ENCODE measurements at regions not wholly inside any gene's neighbourhood (a gene's known extent, or its start where the extent isn't known, plus 50 kb on each side); places are given as distances from the start of the nearest gene placed in this dataset.

DNA sequence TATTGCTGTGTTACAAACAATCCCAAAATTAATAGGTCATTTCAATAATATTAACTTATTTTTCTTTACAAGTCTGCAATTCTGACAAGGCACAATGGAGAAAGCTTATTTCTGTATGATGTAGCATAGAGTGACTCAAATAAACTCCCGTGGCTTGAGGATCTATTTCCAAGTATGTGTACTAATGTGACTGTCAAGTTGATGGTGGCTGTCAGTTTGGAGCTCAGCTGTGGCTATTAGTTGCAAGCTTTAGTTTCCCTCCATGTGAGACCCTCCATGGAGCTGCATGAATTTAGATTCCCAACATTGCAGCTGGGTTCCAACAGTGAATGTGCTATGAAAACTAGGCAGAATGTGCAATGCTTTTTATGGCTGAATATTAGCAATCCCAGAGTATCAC is 515.5 kb upstream of the GBE1 start:
- in situ Hi-C loops (cut with MboI) (no loop called here), intact Hi-C loops (cut with micrococcal nuclease) (no loop called here)
- Histone ChIP-seq H3K36me3 (ENCODE audit: control insufficient read depth, insufficient read depth, low read length) (no peaks in the 10 kb centered on the region), H3K9me3 (replicated peaks; ENCODE audit: control insufficient read depth, insufficient read depth, low read depth, low read length) (no peaks in the 10 kb centered on the region), H2AFZ (ENCODE audit: low read depth, low read length) (no peak overlapping the region), H3K79me2 (ENCODE audit: control insufficient read depth, insufficient read depth, low read length) (no peaks in the 10 kb centered on the region), H3K4me1 (replicated peaks in 1 of 2; ENCODE audit: control insufficient read depth in 2 of 2, insufficient read depth in 2 of 2, low read length in 2 of 2) (no peaks in the 10 kb centered on the region), H3K4me3 (no peak overlapping the region), H3K27me3 (ENCODE audit: control insufficient read depth in 2 of 2, insufficient read depth in 2 of 2, low read length in 2 of 2) (no peaks in the 10 kb centered on the region), H3K4me2 (ENCODE audit: insufficient read depth, low read length) (no peak overlapping the region), H4K20me1 (replicated peaks; ENCODE audit: control insufficient read depth, insufficient read depth, low read length) (no peaks in the 10 kb centered on the region), H3K9me1 (ENCODE audit: control insufficient read depth, insufficient read depth, low read length) (no peaks in the 10 kb centered on the region), H3K27ac (ENCODE audit: extremely low read depth, low read depth, low read length) (no peak overlapping the region), H3K9ac (ENCODE audit: insufficient read depth in 1 of 2, low read depth in 2 of 2, low read length in 2 of 2) (no peak overlapping the region)
- ATAC-seq, result no peak
- 0% methylated on average over 1 of the region's 1 CpG for WGBS (ENCODE audit: insufficient coverage, low coverage, missing lambda C conversion rate)
- BruUV-seq (replicated peaks), result no TSS peak
- CTCF ChIA-PET (ENCODE audit: low intra/inter-chr PET ratio), result no interaction called here
- TF ChIP-seq TAF15 (IDR thresholded peaks at IDR 0.05; ENCODE audit: low read depth, low read length) (no peak), PHF20 (IDR thresholded peaks at IDR 0.05; ENCODE audit: partially characterized antibody) (no peak), ZBTB7A (IDR thresholded peaks at IDR 0.05; ENCODE audit: borderline replicate concordance, control insufficient read depth, low read depth, low read length) (no peak), SRSF9 (IDR thresholded peaks at IDR 0.05; ENCODE audit: borderline replicate concordance, low read depth, low read length) (no peak), ZNF239 (CRISPR knock-in tag; IDR thresholded peaks at IDR 0.05) (no peak), ETV5 (CRISPR knock-in tag; IDR thresholded peaks at IDR 0.05; ENCODE audit: low read depth) (no peak)
- TF ChIP-seq, protein P1, sequence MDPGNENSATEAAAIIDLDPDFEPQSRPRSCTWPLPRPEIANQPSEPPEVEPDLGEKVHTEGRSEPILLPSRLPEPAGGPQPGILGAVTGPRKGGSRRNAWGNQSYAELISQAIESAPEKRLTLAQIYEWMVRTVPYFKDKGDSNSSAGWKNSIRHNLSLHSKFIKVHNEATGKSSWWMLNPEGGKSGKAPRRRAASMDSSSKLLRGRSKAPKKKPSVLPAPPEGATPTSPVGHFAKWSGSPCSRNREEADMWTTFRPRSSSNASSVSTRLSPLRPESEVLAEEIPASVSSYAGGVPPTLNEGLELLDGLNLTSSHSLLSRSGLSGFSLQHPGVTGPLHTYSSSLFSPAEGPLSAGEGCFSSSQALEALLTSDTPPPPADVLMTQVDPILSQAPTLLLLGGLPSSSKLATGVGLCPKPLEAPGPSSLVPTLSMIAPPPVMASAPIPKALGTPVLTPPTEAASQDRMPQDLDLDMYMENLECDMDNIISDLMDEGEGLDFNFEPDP (CRISPR knock-in tag; IDR thresholded peaks at IDR 0.05), result no peak
- TF ChIP-seq, protein P2, sequence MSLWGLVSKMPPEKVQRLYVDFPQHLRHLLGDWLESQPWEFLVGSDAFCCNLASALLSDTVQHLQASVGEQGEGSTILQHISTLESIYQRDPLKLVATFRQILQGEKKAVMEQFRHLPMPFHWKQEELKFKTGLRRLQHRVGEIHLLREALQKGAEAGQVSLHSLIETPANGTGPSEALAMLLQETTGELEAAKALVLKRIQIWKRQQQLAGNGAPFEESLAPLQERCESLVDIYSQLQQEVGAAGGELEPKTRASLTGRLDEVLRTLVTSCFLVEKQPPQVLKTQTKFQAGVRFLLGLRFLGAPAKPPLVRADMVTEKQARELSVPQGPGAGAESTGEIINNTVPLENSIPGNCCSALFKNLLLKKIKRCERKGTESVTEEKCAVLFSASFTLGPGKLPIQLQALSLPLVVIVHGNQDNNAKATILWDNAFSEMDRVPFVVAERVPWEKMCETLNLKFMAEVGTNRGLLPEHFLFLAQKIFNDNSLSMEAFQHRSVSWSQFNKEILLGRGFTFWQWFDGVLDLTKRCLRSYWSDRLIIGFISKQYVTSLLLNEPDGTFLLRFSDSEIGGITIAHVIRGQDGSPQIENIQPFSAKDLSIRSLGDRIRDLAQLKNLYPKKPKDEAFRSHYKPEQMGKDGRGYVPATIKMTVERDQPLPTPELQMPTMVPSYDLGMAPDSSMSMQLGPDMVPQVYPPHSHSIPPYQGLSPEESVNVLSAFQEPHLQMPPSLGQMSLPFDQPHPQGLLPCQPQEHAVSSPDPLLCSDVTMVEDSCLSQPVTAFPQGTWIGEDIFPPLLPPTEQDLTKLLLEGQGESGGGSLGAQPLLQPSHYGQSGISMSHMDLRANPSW (CRISPR knock-in tag; IDR thresholded peaks at IDR 0.05), result no peak
- TF ChIP-seq, protein P3, sequence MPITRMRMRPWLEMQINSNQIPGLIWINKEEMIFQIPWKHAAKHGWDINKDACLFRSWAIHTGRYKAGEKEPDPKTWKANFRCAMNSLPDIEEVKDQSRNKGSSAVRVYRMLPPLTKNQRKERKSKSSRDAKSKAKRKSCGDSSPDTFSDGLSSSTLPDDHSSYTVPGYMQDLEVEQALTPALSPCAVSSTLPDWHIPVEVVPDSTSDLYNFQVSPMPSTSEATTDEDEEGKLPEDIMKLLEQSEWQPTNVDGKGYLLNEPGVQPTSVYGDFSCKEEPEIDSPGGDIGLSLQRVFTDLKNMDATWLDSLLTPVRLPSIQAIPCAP (CRISPR knock-in tag; IDR thresholded peaks at IDR 0.05; ENCODE audit: borderline replicate concordance), result no peak
- TF ChIP-seq, protein P4, sequence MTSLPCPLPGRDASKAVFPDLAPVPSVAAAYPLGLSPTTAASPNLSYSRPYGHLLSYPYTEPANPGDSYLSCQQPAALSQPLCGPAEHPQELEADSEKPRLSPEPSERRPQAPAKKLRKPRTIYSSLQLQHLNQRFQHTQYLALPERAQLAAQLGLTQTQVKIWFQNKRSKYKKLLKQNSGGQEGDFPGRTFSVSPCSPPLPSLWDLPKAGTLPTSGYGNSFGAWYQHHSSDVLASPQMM (CRISPR knock-in tag; IDR thresholded peaks at IDR 0.05), result no peak
- TF ChIP-seq, protein P5, sequence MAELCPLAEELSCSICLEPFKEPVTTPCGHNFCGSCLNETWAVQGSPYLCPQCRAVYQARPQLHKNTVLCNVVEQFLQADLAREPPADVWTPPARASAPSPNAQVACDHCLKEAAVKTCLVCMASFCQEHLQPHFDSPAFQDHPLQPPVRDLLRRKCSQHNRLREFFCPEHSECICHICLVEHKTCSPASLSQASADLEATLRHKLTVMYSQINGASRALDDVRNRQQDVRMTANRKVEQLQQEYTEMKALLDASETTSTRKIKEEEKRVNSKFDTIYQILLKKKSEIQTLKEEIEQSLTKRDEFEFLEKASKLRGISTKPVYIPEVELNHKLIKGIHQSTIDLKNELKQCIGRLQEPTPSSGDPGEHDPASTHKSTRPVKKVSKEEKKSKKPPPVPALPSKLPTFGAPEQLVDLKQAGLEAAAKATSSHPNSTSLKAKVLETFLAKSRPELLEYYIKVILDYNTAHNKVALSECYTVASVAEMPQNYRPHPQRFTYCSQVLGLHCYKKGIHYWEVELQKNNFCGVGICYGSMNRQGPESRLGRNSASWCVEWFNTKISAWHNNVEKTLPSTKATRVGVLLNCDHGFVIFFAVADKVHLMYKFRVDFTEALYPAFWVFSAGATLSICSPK (IDR thresholded peaks at IDR 0.05; ENCODE audit: borderline replicate concordance), result no peak
- no peak for FAIRE-seq
- POLR2A ChIA-PET, result no interaction called here
- DNase-seq (ENCODE audit: extremely low read depth in 1 of 4, low spot score in 3 of 4), result no peak
